ENCODE measurements at regions not wholly inside any gene's neighbourhood (a gene's known extent, or its start where the extent isn't known, plus 50 kb on each side); places are given as distances from the start of the nearest gene placed in this dataset.

DNA sequence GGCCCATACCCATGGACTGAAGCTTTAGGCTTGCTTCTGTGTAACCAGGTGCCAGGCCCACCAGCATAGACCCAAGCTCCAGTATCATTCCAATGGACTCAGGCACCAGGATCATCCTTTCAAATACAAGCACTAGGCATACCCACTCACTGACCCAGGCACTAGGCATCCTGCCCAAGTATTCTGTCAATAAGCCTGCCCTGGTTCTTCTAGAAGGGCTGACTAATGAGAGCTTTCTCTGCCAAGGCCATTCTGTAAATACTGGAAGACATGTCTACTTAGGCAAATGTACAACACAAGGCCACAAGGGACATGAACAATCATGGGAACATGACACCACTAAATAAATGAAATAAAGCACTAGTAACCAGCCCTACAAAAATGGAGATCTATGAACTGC lies 352.2 kb downstream of the FSCB start:
- Histone ChIP-seq H3K36me3 (ENCODE audit: control insufficient read depth, insufficient read depth, low read length) (no peaks in the 10 kb centered on the region), H3K27me3 (ENCODE audit: control insufficient read depth, insufficient read depth, low read length) (no peaks in the 10 kb centered on the region), H3K4me3 (ENCODE audit: low read depth, low read length) (no peak overlapping the region)
- no peak for DNase-seq (ENCODE audit: low read depth)
- TF ChIP-seq, protein P1, sequence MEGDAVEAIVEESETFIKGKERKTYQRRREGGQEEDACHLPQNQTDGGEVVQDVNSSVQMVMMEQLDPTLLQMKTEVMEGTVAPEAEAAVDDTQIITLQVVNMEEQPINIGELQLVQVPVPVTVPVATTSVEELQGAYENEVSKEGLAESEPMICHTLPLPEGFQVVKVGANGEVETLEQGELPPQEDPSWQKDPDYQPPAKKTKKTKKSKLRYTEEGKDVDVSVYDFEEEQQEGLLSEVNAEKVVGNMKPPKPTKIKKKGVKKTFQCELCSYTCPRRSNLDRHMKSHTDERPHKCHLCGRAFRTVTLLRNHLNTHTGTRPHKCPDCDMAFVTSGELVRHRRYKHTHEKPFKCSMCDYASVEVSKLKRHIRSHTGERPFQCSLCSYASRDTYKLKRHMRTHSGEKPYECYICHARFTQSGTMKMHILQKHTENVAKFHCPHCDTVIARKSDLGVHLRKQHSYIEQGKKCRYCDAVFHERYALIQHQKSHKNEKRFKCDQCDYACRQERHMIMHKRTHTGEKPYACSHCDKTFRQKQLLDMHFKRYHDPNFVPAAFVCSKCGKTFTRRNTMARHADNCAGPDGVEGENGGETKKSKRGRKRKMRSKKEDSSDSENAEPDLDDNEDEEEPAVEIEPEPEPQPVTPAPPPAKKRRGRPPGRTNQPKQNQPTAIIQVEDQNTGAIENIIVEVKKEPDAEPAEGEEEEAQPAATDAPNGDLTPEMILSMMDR (IDR thresholded peaks at IDR 0.05; ENCODE audit: insufficient read depth, low read length, severe bottlenecking): no peak
- no peak for FAIRE-seq

DNA sequence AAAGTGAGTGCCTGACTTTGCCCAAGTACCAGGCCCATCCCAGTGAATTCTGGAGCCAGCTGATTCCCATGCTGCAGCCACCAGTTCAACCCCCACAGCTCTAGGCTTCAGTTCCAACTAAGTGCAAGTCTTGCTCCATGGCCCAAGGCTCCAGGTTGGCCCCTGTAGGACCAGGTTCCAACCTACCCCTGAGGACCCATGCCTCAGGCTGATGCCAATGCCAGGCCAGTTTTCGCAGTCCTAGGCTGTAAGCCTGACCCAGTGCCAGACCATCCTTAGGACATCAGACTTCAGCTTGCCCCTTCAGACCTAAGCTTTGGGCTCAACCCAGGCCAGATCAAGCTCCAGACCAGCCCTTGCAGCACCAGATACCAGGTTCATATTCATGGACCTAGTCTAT lies 352.6 kb downstream of the FSCB start:
- TF ChIP-seq, protein P1 (IDR thresholded peaks at IDR 0.05; ENCODE audit: insufficient read depth, low read length, severe bottlenecking): no peak
- no peak for DNase-seq (ENCODE audit: low read depth)
- Histone ChIP-seq H3K4me3 (ENCODE audit: low read depth, low read length) (no peak overlapping the region), H3K27me3 (ENCODE audit: control insufficient read depth, insufficient read depth, low read length) (no peaks in the 10 kb centered on the region), H3K36me3 (ENCODE audit: control insufficient read depth, insufficient read depth, low read length) (no peaks in the 10 kb centered on the region)
- FAIRE-seq: no peak

DNA sequence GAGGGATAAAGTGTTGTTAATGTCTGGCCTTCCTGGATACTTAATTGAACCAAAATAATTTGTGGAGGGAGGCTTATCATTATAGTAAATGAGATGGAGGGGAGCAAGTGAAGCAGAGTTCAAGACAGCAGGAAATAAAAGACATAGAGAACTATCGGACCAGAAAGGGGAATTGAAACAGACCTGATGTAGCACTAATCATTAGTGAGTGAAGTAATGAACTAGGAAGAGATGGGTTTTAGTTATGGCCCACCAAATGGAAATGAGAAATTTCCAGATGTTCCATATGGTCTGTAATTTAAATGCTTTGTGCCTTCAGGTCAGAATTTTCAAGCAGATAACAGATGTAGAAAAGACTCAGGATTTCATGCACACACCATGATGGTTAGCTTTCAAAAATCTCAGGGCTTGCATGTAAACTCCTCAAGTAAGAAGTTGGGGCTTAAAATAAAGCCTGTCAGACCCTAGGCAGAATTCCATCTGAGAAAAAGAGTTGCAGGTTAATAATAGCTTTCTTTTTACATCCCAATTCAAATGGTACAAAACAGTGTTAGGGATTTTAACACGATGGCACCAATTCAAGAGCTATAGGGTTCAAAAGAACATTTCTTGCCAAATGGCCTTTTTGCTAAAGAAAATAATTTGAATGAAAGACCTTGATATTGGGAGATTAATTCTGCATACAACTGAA lies 355.8 kb downstream of the FSCB start:
- no peaks in the 10 kb centered on the region for H3K27me3 ChIP-seq (ENCODE audit: control insufficient read depth, insufficient read depth, low read length)
- no peaks in the 10 kb centered on the region for H3K36me3 ChIP-seq (ENCODE audit: control insufficient read depth, insufficient read depth, low read length)
- FAIRE-seq: no peak
- no peak overlapping the region for H3K4me3 ChIP-seq (ENCODE audit: low read depth, low read length)
- TF ChIP-seq, protein P1 (IDR thresholded peaks at IDR 0.05; ENCODE audit: insufficient read depth, low read length, severe bottlenecking): no peak
- no peak for DNase-seq (ENCODE audit: low read depth)

DNA sequence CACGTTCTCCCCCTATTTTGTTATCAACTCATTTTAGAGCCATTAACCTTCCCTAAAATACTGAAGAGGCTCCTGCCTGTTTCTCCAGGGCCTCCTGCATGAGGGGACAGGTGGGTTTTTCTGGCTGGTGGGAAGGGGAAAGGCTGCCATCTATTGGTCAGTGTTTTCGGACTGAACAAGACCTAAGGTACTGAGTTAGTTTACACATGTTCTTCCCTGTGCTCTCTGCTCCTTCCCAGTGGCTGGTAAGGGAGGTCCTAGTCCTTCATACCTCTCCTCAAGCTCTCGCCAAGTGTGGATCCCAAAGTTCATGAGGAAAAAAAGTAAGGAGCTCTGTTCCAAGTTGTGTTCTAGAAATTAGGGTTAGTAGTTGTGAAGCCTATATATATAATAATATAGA lies 357.5 kb downstream of the FSCB start:
- Histone ChIP-seq H3K27me3 (ENCODE audit: control insufficient read depth, insufficient read depth, low read length) (no peaks in the 10 kb centered on the region), H3K4me3 (ENCODE audit: low read depth, low read length) (no peak overlapping the region), H3K36me3 (ENCODE audit: control insufficient read depth, insufficient read depth, low read length) (no peaks in the 10 kb centered on the region)
- FAIRE-seq: no peak
- TF ChIP-seq, protein P1 (IDR thresholded peaks at IDR 0.05; ENCODE audit: insufficient read depth, low read length, severe bottlenecking): peak; percentile 32
- DNase-seq (ENCODE audit: low read depth): peak; percentile 17

DNA sequence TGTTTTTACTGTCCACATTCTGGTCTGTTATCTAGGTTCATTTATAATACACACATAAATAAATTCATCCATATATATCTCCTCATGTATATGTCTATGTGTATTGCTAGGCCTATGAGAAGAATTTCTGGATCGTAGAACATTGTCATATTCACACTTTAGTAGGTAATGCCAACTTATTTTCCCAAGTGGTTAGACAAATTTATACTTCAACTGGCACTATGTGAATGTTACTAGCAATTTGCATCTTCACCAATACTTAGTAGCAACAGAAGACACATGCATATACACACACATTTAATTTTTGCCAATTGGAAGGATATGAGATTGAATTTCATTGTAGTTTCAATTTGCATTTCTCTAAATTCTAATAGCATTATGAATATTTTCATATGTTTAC lies 365.1 kb downstream of the FSCB start:
- no peak for FAIRE-seq
- H3K36me3 ChIP-seq (ENCODE audit: control insufficient read depth, insufficient read depth, low read length): no peaks in the 10 kb centered on the region
- TF ChIP-seq, protein P1 (IDR thresholded peaks at IDR 0.05; ENCODE audit: insufficient read depth, low read length, severe bottlenecking): no peak
- no peak for DNase-seq (ENCODE audit: low read depth)
- H3K27me3 ChIP-seq (ENCODE audit: control insufficient read depth, insufficient read depth, low read length): no peaks in the 10 kb centered on the region
- no peak overlapping the region for H3K4me3 ChIP-seq (ENCODE audit: low read depth, low read length)

DNA sequence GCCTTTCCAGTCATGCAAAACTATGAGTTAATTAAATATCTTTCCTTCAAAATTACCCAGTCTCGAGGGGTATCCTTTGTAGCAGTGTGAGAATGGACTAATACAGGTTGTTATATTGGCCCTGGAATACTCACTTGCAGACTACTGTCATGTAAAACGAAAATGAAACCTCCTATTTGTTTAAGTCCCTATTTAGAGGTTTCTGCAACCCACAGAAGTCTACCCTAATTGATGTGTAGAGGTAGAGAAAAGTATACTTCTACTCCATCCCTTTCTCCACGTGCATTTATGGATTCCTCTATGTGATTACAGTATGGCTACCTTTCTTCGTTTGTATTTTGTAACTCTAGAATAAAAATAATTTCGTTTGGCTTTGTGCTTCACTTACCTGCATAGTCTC lies 371.1 kb downstream of the FSCB start:
- TF ChIP-seq, protein P1 (IDR thresholded peaks at IDR 0.05; ENCODE audit: insufficient read depth, low read length, severe bottlenecking): no peak
- H3K36me3 ChIP-seq (ENCODE audit: control insufficient read depth, insufficient read depth, low read length): no peaks in the 10 kb centered on the region
- FAIRE-seq (no peak), DNase-seq (ENCODE audit: low read depth) (no peak)
- no peaks in the 10 kb centered on the region for H3K27me3 ChIP-seq (ENCODE audit: control insufficient read depth, insufficient read depth, low read length)
- H3K4me3 ChIP-seq (ENCODE audit: low read depth, low read length): no peak overlapping the region
